Sigmoid colon (tissue), 6 donors: ENCODE measurements at regions not wholly inside any gene's neighbourhood (a gene's known extent, or its start where the extent isn't known, plus 50 kb on each side); places are given as distances from the start of the nearest gene placed in this dataset.
A peak's percentile ranks its signal among the peaks of the same experiment; 100 is the strongest.
"Not testable (repeated sequence)": the region's sequence is repeated elsewhere in the genome, so short reads cannot be mapped to it uniquely, and the experiment has no call there.

Experiments used
- DNase-seq: peaks from one replicate; pipeline ENCODE4 v3.0.0-alpha.2; 2019
- H3K27ac ChIP-seq, 4 donors: fragments of 200-600 bp; sonication (generic); one replicate each; pipeline ENCODE4 v1.5.1; 2016 to 2019; ENCODE audit warnings: mild to moderate bottlenecking in 1 of 4
- H3K27me3 ChIP-seq, 3 donors: fragments of 200-600 bp; sonication (generic); one replicate each; pipeline ENCODE4 v1.5.1; 2019; ENCODE audit warnings: mild to moderate bottlenecking in 1 of 3
- H3K36me3 ChIP-seq, 4 donors: fragments of 200-600 bp; sonication (generic); one replicate each; pipeline ENCODE4 v1.5.1; 2016 to 2019
- H3K4me1 ChIP-seq, 4 donors: fragments of 200-600 bp; sonication (generic); one replicate each; pipeline ENCODE4 v1.5.1; 2017 to 2019
- H3K4me3 ChIP-seq, 4 donors: fragments of 200-600 bp; sonication (generic); one replicate each; pipeline ENCODE4 v1.5.1; 2017 to 2019; ENCODE audit warnings: mild to moderate bottlenecking in 2 of 4, moderate library complexity in 1 of 4
- H3K9me3 ChIP-seq, 4 donors: fragments of 200-600 bp in 3 of 4; sonication (generic) in 3 of 4; one replicate each; pipeline versions ENCODE4 v1.5.1 to v1.6.1; 2013 to 2019
- CTCF ChIP-seq, 4 experiments: fragments of 450-650 bp in 3 of 4; fragments of 200-600 bp in 1 of 4; IDR thresholded peaks; one replicate each; pipeline ENCODE4 v1.5.1; 2016 to 2019; ENCODE audit warnings: antibody characterized with exemption in 4 of 4, mild to moderate bottlenecking in 3 of 4, moderate library complexity in 2 of 4
- EP300 ChIP-seq, 4 donors: sonication (generic); formaldehyde crosslinking; IDR thresholded peaks; one replicate each; pipeline ENCODE4 v1.6.1; 2017; ENCODE audit warnings: antibody characterized with exemption in 4 of 4
- POLR2A ChIP-seq, 2 donors: fragments of 450-650 bp; IDR thresholded peaks; one replicate each; pipeline ENCODE4 v1.6.1; 2016; ENCODE audit warnings: antibody characterized with exemption in 2 of 2, mild to moderate bottlenecking in 2 of 2, moderate library complexity in 2 of 2
- POLR2AphosphoS5 ChIP-seq, 4 donors: sonication (generic); formaldehyde crosslinking; IDR thresholded peaks; one replicate each; pipeline ENCODE4 v1.6.1; 2017; ENCODE audit warnings: antibody characterized with exemption in 4 of 4
- WGBS, 2 donors: extraction: QIAGEN DNeasy Blood & Tissue Kit; methylation state at CpG; one replicate each; pipeline ENCODE4 v1.1.7; 2013; 5-methylcytosine and 5-hydroxymethylcytosine counted together
- intact Hi-C: fragments of 100-400 bp; cut with DNase I; formaldehyde crosslinking; loops from one replicate; pipeline ENCODE4 v1.15.1; 2023
- donor health status: healthy with polysubstance abuse.
- donor health status: healthy.

DNA sequence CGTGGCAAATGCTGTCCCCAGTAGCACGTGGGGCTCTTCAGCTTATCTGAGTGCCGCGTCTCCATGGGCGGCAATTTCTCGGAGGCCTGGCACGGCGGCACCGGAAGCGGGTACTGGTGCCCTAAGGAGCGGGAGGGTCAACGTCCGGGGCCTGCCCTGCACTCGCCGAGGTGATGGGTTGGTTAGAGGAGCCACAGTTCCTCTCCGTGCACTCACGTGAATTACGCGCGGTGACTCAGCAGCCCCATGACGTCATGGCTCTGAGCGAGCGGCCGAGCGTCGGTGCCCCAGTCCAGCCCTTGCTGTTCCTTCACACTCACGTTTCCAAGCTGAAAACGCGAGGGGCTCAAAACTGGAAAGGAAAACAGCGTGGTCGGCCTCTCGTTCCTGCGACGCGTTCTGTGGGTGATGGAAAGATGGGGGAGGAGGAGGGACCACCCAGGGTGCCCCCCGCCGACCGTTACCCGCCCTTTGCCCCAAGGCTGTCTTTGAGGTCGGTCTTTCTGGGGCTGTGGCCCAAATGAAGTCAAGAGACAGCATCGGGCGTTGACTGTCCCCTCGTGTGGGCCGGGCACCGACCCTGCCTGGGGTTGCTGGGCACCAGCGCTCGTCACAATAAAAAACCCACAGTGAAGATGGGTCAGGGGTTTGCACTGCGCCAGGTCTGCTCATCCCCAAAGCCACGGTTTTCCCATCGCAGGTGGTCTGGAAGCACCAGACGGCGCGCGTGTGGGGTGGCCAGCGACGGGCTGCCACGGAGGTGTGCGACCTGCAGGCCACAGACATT is 70.4 kb upstream of the CFAP46 start:
- intact Hi-C loops = no loop called here
- WGBS, 2 donors = 90 to 92% methylated on average over 58 of the region's 58 CpGs
- DNase-seq = no peak
- Histone ChIP-seq H3K27ac (peak overlapping the region in 1 of 4 donors; percentile 21), H3K36me3 (no peaks in the 10 kb centered on the region), H3K27me3 (peaks cover 0 to 5% (median 0%) of the 10 kb centered on the region in 3 donors), H3K4me1 (no peaks in the 10 kb centered on the region), H3K4me3 (no peak overlapping the region), H3K9me3 (no peaks in the 10 kb centered on the region)
- TF ChIP-seq POLR2AphosphoS5 (IDR thresholded peaks at IDR 0.05) (no peak), POLR2A (IDR thresholded peaks at IDR 0.05) (no peak), EP300 (IDR thresholded peaks at IDR 0.05) (no peak), CTCF (IDR thresholded peaks at IDR 0.05) (no peak)

GRCh38 chr10:133011882-133012281 is 69.5 kb upstream of the CFAP46 start:
- no peak for DNase-seq
- no peak overlapping the region for H3K4me3 ChIP-seq
- H3K27ac ChIP-seq = no peak overlapping the region
- WGBS, 2 donors = 87 to 88% methylated on average over 10 of the region's 10 CpGs
- TF ChIP-seq CTCF (IDR thresholded peaks at IDR 0.05) (no peak), POLR2A (IDR thresholded peaks at IDR 0.05) (no peak), EP300 (IDR thresholded peaks at IDR 0.05) (no peak), POLR2AphosphoS5 (IDR thresholded peaks at IDR 0.05) (no peak)
- no peaks in the 10 kb centered on the region for H3K36me3 ChIP-seq
- H3K4me1 ChIP-seq = no peaks in the 10 kb centered on the region
- peaks cover 0 to 5% (median 0%) of the 10 kb centered on the region in 3 donors for H3K27me3 ChIP-seq
- intact Hi-C loops = no loop called here
- H3K9me3 ChIP-seq = no peaks in the 10 kb centered on the region

- H3K27ac ChIP-seq, H3K4me3 ChIP-seq, H3K27me3 ChIP-seq, intact Hi-C loops, H3K4me1 ChIP-seq, DNase-seq, H3K9me3 ChIP-seq, H3K36me3 ChIP-seq: not testable (repeated sequence)
- 81 to 88% methylated on average over 9 of the region's 9 CpGs for WGBS, 2 donors
These were observed 69.0 kb upstream of the CFAP46 start for GRCh38 chr10:133011393-133011792.

GRCh38 chr10:133010843-133011179 is 68.4 kb upstream of the CFAP46 start:
- intact Hi-C loops, H3K27ac ChIP-seq, DNase-seq, H3K4me3 ChIP-seq, H3K27me3 ChIP-seq, H3K9me3 ChIP-seq, H3K4me1 ChIP-seq, H3K36me3 ChIP-seq: not testable (repeated sequence)
- 87 to 91% methylated on average over 6 of the region's 6 CpGs for WGBS, 2 donors

- intact Hi-C loops = no loop called here
- no peak overlapping the region for H3K4me3 ChIP-seq
- H3K36me3 ChIP-seq = no peaks in the 10 kb centered on the region
- H3K27me3 ChIP-seq = peaks cover 0 to 5% (median 0%) of the 10 kb centered on the region in 3 donors
- no peak for DNase-seq
- 83 to 85% methylated on average over 23 of the region's 23 CpGs for WGBS, 2 donors
- no peaks in the 10 kb centered on the region for H3K4me1 ChIP-seq
- peak overlapping the region in 1 of 4 donors; percentile 32 for H3K27ac ChIP-seq
- H3K9me3 ChIP-seq = no peaks in the 10 kb centered on the region
- no peak for TF ChIP-seq POLR2AphosphoS5 (IDR thresholded peaks at IDR 0.05)
- no peak for TF ChIP-seq POLR2A (IDR thresholded peaks at IDR 0.05)
- no peak for TF ChIP-seq EP300 (IDR thresholded peaks at IDR 0.05)
- TF ChIP-seq CTCF (IDR thresholded peaks at IDR 0.05) = no peak
These were observed 67.9 kb upstream of the CFAP46 start for GRCh38 chr10:133010095-133010842.
